Lower leg skin (tissue), 4 donors: ENCODE measurements at regions not wholly inside any gene's neighbourhood (a gene's known extent, or its start where the extent isn't known, plus 50 kb on each side); places are given as distances from the start of the nearest gene placed in this dataset.

Experiments
- DNase-seq, 2 donors: peaks; one replicate each; pipeline ENCODE4 v3.0.0-alpha.2; 2019; ENCODE audit warnings: low spot score in 2 of 2
- H3K4me3 ChIP-seq: fragments of 200-600 bp; sonication (generic); 2 replicates; pipeline ENCODE4 v1.5.1; 2017; ENCODE audit warnings: mild to moderate bottlenecking, low read depth; ENCODE audit not compliant: poor library complexity, severe bottlenecking
- POLR2A ChIP-seq, 2 donors: fragments of 450-650 bp; IDR thresholded peaks; one replicate each; pipeline ENCODE4 v1.6.1; 2016 to 2017; ENCODE audit warnings: antibody characterized with exemption in 2 of 2, mild to moderate bottlenecking in 1 of 2, moderate library complexity in 1 of 2
- WGBS, 2 donors: methylation state at CpG; one replicate each; pipeline ENCODE4 v1.1.5; 2018; 5-methylcytosine and 5-hydroxymethylcytosine counted together
- intact Hi-C: fragments of 100-400 bp; cut with DNase I; formaldehyde crosslinking; loops from one replicate; pipeline ENCODE4 v1.15.0; 2023; ENCODE audit warnings: low total_unique reads
- TF ChIP-seq, protein P1 (sequence below), 3 donors: fragments of 450-650 bp; IDR thresholded peaks; one replicate each; pipeline ENCODE4 v1.5.1; 2016; ENCODE audit warnings: antibody characterized with exemption in 3 of 3, mild to moderate bottlenecking in 3 of 3, moderate library complexity in 2 of 3

DNA sequence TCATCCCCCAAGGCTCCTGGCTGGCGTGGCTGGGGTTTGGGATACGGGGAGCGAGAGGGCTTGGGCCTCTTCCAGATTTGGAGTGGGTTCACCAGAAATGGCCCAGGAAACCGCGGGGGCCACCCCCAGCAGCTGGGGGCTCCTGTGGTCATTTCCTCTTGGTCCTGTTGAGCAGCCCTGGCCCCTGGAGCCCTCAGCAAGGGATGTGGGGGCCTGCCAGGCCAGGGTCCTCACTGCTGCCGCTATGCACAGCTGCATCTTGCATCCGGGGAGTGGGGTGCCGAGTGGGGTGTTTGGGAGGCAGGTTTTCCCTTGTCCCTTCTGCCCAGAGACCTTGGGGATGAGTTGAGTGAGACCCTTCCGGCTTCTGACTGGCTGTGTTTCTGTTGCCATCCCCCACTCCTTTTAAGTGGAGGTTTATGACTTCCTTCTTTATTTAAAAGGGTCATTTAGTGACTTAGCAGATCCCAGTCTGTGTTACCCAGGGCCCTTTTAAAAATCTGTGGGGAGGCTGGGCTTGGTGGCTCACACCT, 319.8 kb downstream of the SEC14L1 start:
- 51 to 60% methylated on average over 9 of the region's 9 CpGs for WGBS, 2 donors
- TF ChIP-seq POLR2A (IDR thresholded peaks at IDR 0.05) = no peak
- TF ChIP-seq, protein P1, sequence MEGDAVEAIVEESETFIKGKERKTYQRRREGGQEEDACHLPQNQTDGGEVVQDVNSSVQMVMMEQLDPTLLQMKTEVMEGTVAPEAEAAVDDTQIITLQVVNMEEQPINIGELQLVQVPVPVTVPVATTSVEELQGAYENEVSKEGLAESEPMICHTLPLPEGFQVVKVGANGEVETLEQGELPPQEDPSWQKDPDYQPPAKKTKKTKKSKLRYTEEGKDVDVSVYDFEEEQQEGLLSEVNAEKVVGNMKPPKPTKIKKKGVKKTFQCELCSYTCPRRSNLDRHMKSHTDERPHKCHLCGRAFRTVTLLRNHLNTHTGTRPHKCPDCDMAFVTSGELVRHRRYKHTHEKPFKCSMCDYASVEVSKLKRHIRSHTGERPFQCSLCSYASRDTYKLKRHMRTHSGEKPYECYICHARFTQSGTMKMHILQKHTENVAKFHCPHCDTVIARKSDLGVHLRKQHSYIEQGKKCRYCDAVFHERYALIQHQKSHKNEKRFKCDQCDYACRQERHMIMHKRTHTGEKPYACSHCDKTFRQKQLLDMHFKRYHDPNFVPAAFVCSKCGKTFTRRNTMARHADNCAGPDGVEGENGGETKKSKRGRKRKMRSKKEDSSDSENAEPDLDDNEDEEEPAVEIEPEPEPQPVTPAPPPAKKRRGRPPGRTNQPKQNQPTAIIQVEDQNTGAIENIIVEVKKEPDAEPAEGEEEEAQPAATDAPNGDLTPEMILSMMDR (IDR thresholded peaks at IDR 0.05) = no peak
- H3K4me3 ChIP-seq = no peak overlapping the region
- DNase-seq = no peak
- intact Hi-C loops = no loop called here

DNA sequence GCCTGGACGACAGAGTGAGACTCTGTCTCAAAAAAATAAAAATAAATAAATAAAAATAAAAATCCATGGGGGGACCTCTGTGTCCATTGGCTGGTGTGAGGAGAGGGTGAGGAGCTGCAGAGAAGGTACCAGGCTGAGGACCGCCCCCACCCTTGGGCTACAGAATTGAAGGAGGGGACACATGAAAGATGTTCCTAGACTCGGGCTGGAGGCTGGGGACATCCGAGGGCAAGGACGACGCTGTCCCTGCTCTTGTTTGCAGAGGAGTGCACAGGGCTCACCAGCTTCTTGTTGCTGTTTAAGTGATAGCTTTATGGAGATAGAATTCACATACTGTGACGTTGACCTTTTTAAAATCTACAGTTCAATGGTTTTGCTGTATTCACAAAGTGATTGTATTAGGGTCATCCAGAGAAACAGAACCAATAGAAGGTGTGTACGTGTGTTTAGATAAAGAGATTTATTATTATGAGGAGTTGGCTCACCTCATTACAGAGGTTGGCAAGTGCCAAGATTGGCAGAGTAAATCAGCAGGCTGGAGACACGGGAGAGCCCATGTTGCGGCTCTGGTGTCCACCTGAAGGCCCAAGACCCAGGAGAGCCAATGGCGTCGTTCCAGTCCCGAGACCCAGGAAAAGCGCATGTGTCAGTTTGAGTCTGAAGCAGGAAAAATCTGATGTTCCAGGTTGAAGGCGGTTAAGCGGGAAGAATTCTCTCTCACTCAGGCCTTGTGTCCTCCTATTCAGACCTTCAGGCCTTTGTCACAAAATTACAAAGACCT, 320.7 kb downstream of the SEC14L1 start:
- 73 to 78% methylated on average over 16 of the region's 16 CpGs for WGBS, 2 donors
- H3K4me3 ChIP-seq = no peak overlapping the region
- no peak for DNase-seq
- intact Hi-C loops = no loop called here
- TF ChIP-seq, protein P1 (IDR thresholded peaks at IDR 0.05) = no peak
- no peak for TF ChIP-seq POLR2A (IDR thresholded peaks at IDR 0.05)

DNA sequence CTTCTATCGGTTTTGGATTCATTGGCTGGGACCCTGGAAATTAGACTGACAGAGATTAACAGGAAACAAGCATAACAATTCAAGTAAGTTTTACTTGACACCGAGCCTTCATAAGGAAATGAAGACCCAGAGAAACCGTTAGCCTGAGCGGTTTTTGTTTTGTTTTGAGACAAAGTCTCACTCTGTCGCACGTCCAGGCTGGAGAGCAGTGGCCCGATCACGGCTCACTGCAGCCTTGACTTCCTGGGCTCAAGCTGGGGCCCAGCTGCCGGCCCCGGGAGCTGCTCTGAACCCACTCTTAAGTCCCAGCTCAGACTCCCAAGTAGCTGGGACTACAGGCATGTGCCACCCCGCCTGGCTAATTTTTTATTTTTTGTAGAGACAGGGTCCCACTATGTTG, 321.3 kb downstream of the SEC14L1 start:
- TF ChIP-seq, protein P1 (IDR thresholded peaks at IDR 0.05) = no peak
- TF ChIP-seq POLR2A (IDR thresholded peaks at IDR 0.05) = no peak
- 53 to 59% methylated on average over 11 of the region's 11 CpGs for WGBS, 2 donors
- H3K4me3 ChIP-seq = no peak overlapping the region
- intact Hi-C loops = no loop called here
- no peak for DNase-seq

DNA sequence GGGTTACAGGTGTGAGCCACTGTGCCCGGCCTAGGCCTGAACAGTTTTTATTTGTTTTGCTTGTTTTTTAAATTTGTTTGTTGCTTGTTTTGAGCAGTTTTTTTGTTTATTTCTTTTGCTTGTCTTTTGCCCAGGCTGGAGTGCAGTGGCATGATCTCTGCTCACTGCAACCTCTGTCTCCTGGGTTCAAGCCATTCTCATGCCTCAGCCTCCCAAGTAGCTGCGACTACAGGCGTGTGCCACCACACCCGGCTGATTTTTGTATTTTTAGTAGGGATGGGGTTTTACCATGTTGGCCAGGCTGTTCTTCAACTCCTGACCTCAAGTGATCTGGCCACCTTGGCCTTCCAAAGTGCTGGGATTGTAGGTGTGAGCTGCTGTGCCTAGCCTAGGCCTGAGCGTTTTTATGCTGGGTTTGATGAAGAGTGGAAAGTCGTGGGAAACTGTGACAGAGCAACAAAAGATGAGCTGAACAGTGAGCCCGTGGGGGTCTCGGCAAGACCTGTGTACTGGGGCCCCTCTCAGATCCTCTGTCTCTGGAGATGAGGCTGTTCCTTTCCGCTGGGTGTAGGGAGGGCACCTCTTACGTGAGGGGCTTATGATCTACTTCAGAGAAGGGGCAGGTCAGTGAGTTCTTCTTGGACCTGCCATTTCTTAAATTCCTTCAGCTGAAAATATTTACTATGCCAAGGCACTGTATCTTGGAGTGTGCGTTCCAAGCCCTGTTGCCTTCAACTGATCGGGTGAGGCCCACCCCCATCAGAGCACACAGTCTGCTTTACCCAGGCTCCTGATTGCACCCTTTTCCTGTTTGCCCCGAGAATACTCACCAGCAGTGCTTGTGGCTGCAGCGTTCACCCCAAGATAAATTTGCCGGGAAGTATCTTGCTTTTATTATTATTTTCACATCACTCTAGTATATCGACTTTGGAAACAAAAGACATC, 322.1 kb downstream of the SEC14L1 start:
- intact Hi-C loops = no loop called here
- WGBS, 2 donors = 88 to 91% methylated on average over 16 of the region's 16 CpGs
- no peak for DNase-seq
- TF ChIP-seq, protein P1 (IDR thresholded peaks at IDR 0.05) = no peak
- TF ChIP-seq POLR2A (IDR thresholded peaks at IDR 0.05) = no peak
- no peak overlapping the region for H3K4me3 ChIP-seq

DNA sequence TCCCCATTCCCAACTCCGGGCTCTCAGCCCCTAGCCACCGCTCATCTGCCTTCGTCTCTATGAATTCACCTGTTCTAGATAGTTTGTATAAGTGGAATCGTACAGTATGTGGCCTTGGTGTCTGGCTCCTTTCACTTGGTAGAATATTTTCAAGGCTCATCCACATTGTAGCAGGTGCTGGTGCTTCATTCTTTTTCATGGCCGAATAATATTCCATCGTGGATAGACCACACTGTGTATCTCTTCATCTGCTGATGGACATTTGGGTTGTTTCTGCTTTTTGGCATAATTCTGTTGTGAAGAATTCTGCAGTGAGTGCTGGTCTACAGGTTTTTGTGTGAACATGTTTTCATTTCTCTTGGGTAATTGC, 324.2 kb downstream of the SEC14L1 start:
- WGBS, 2 donors = 91 to 96% methylated on average over 6 of the region's 6 CpGs
- TF ChIP-seq, protein P1 (IDR thresholded peaks at IDR 0.05) = no peak
- TF ChIP-seq POLR2A (IDR thresholded peaks at IDR 0.05) = no peak
- no peak overlapping the region for H3K4me3 ChIP-seq
- intact Hi-C loops = no loop called here
- DNase-seq = no peak
